ENCODE measurements at regions not wholly inside any gene's neighbourhood (a gene's known extent, or its start where the extent isn't known, plus 50 kb on each side); places are given as distances from the start of the nearest gene placed in this dataset.

DNA sequence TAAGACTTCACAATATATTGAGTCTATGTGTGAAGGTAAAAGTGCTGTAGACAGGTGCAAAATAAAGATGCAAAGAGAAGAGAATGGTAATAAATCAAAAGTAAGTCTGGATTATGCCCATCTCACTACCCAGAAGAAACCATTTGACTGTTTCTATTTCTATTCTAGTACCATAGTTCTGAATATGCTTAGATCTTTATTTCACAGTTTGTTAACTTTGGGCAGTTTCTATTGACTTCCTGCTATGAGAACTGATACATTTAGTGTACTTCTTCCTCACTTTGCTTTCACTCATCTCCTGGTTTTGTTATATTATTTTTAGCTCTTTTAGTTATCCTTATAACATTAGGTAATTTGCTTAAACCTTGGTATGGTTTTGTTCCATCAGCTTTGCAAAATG lies 94.9 kb downstream of the HS1BP3 start:
- peaks cover 7% of the 10 kb centered on the region for H3K27me3 Mint-ChIP-seq
- peaks cover 29% of the 10 kb centered on the region for H3K4me1 Mint-ChIP-seq (ENCODE audit: unreplicated experiment)
- H3K27ac Mint-ChIP-seq = no peak overlapping the region
- DNase-seq (ENCODE audit: extremely low spot score, unreplicated experiment) = no peak
- TF ChIP-seq, protein P1, sequence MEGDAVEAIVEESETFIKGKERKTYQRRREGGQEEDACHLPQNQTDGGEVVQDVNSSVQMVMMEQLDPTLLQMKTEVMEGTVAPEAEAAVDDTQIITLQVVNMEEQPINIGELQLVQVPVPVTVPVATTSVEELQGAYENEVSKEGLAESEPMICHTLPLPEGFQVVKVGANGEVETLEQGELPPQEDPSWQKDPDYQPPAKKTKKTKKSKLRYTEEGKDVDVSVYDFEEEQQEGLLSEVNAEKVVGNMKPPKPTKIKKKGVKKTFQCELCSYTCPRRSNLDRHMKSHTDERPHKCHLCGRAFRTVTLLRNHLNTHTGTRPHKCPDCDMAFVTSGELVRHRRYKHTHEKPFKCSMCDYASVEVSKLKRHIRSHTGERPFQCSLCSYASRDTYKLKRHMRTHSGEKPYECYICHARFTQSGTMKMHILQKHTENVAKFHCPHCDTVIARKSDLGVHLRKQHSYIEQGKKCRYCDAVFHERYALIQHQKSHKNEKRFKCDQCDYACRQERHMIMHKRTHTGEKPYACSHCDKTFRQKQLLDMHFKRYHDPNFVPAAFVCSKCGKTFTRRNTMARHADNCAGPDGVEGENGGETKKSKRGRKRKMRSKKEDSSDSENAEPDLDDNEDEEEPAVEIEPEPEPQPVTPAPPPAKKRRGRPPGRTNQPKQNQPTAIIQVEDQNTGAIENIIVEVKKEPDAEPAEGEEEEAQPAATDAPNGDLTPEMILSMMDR (conservative IDR thresholded peaks at IDR 0.05) = no peak
- H3K36me3 Mint-ChIP-seq = no peaks in the 10 kb centered on the region
- no peak overlapping the region for H3K4me3 Mint-ChIP-seq
- no peaks in the 10 kb centered on the region for H3K9me3 Mint-ChIP-seq

DNA sequence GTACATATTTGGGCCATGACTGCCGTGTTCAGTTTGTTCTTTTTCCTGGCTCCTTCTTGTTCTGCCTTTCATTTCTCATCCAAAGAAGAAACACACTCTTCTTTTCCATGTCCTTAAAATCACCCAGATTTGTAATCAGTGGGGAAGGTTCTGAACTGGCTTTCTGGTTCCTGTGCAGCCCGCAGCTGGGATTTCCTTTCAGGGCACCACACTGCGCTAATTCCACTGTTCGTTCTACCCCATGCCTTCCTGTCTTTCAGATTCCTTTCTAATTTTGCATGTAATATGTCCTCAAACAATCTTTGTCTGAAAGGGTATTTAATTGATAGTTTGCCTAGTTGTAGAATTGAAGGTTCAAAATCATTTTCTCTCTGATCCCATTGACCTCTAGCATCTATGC lies 94.1 kb downstream of the HS1BP3 start:
- Mint-ChIP-seq H3K9me3 (no peaks in the 10 kb centered on the region), H3K4me3 (no peak overlapping the region), H3K36me3 (no peaks in the 10 kb centered on the region), H3K27ac (no peak overlapping the region), H3K4me1 (ENCODE audit: unreplicated experiment) (peaks cover 27% of the 10 kb centered on the region), H3K27me3 (peaks cover 7% of the 10 kb centered on the region)
- TF ChIP-seq, protein P1 (conservative IDR thresholded peaks at IDR 0.05) = no peak
- DNase-seq (ENCODE audit: extremely low spot score, unreplicated experiment) = no peak

DNA sequence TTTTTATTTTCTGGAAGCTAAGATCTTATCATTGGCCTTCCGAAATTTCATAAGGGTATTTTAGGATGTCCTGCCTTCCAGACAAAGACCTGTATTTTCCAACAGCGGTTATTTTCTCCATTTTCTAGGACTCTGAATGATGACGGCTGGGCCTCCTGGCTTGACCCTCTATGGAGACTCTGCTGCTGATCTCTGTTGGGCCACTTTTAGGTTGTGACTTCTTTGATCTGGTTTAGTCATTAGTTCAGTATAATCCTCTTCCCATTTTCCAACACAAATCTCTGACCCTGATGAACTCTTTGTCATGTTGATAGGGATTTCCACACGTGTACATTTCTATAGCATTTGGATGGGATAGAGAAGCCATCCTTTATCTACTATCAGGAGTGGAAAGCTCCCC lies 93.7 kb downstream of the HS1BP3 start:
- no peak for DNase-seq (ENCODE audit: extremely low spot score, unreplicated experiment)
- TF ChIP-seq, protein P1 (conservative IDR thresholded peaks at IDR 0.05) = no peak
- Mint-ChIP-seq H3K9me3 (no peaks in the 10 kb centered on the region), H3K4me3 (no peak overlapping the region), H3K4me1 (ENCODE audit: unreplicated experiment) (peaks cover 23% of the 10 kb centered on the region), H3K36me3 (no peaks in the 10 kb centered on the region), H3K27ac (no peak overlapping the region), H3K27me3 (peaks cover 7% of the 10 kb centered on the region)

DNA sequence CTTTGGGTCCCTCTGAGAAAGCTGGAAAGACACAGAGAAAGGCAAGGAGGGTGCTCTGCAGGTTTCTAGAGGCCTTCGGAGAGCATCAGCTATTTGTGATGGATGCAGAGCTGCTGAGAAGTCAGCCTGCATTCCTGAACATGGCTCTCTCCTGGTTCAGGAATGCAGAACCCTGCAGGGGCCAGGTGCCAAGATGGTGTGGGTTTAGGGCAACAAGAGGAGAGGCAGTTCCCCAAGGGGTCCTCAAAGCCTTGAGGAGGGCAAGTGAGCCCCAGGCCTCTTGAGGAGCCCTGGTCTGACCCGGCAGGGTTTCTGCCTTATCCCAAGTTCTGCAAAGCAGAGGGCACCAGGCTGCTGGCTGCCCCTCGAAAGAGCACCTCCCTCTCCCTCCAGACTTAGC lies 93.3 kb downstream of the HS1BP3 start:
- no peak for DNase-seq (ENCODE audit: extremely low spot score, unreplicated experiment)
- Mint-ChIP-seq H3K27ac (no peak overlapping the region), H3K4me3 (no peak overlapping the region), H3K27me3 (peaks cover 7% of the 10 kb centered on the region), H3K4me1 (ENCODE audit: unreplicated experiment) (peaks cover 24% of the 10 kb centered on the region), H3K9me3 (no peaks in the 10 kb centered on the region), H3K36me3 (no peaks in the 10 kb centered on the region)
- TF ChIP-seq, protein P1 (conservative IDR thresholded peaks at IDR 0.05) = no peak

DNA sequence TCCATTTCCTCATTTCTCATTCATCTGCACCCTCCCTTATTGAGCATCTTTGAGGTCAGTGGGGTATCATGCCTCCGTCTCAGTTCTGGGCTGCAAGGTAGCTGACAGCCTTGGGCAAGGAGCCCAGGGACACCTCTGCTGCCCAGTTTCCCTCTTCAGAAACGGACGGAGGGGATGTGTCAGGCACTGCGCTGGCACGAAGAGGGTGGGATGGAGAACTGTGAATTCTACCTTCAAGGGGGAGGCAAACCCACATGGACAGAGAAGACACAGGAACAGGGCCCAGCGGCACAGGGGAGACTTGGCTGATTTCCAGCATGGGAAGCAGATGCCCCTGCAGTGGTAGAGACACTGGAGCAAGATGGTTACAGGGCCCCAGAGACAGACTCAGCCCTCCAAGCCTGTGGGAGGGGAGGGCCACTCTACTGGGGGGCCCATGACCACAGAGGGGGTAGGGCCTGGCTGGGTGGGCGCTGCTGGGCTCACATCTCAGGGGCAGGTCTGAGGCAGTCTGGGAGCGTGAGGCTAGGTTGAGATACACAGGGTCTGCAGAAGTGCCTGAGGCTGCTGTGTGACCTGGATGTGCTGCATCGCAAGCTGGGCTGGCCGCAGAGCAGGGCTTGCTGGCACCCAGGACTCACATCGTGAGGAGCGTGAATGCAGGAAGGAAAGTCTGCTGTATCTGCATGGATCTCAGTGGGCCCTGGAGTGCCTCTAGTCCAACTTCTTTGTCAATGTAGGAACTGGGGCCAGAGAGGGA lies 92.3 kb downstream of the HS1BP3 start:
- Mint-ChIP-seq H3K4me3 (no peak overlapping the region), H3K27me3 (peaks cover 7% of the 10 kb centered on the region), H3K9me3 (no peaks in the 10 kb centered on the region), H3K4me1 (ENCODE audit: unreplicated experiment) (peaks cover 25% of the 10 kb centered on the region), H3K27ac (no peak overlapping the region), H3K36me3 (no peaks in the 10 kb centered on the region)
- DNase-seq (ENCODE audit: extremely low spot score, unreplicated experiment) = no peak
- TF ChIP-seq, protein P1 (conservative IDR thresholded peaks at IDR 0.05) = no peak
